Endothelial cell (in vitro differentiated cells): ENCODE measurements at regions not wholly inside any gene's neighbourhood (a gene's known extent, or its start where the extent isn't known, plus 50 kb on each side); places are given as distances from the start of the nearest gene placed in this dataset.

Source experiments
- DNase-seq: peaks from one replicate; pipeline ENCODE4 v3.0.0; 2021; ENCODE audit warnings: low spot score
- H3K27ac Mint-ChIP-seq: one replicate; pipeline ENCODE4 v1.8.0; 2021; ENCODE audit warnings: mixed read lengths, inconsistent platforms; ENCODE audit not compliant: unreplicated experiment
- H3K27me3 Mint-ChIP-seq: one replicate; pipeline ENCODE4 v1.8.0; 2021; ENCODE audit warnings: mild to moderate bottlenecking, moderate library complexity, mixed read lengths, inconsistent platforms; ENCODE audit not compliant: unreplicated experiment
- H3K36me3 Mint-ChIP-seq: one replicate; pipeline ENCODE4 v1.8.0; 2021; ENCODE audit warnings: mild to moderate bottlenecking, low read depth, mixed read lengths, inconsistent platforms; ENCODE audit not compliant: unreplicated experiment
- H3K4me1 Mint-ChIP-seq: one replicate; pipeline ENCODE4 v1.8.0; 2021; ENCODE audit warnings: mild to moderate bottlenecking, mixed read lengths, inconsistent platforms; ENCODE audit not compliant: unreplicated experiment
- H3K4me3 Mint-ChIP-seq: one replicate; pipeline ENCODE4 v1.8.0; 2021; ENCODE audit warnings: mild to moderate bottlenecking, mixed read lengths, inconsistent platforms; ENCODE audit not compliant: unreplicated experiment
- H3K9me3 Mint-ChIP-seq: one replicate; pipeline ENCODE4 v1.8.0; 2021; ENCODE audit warnings: mixed read lengths, inconsistent platforms; ENCODE audit not compliant: unreplicated experiment
- TF ChIP-seq, protein P1 (sequence below): fragments of 200-600 bp; sonication (generic); IDR thresholded peaks from one replicate; pipeline ENCODE4 v1.5.0; 2021; ENCODE audit warnings: antibody characterized with exemption; ENCODE audit not compliant: unreplicated experiment

DNA sequence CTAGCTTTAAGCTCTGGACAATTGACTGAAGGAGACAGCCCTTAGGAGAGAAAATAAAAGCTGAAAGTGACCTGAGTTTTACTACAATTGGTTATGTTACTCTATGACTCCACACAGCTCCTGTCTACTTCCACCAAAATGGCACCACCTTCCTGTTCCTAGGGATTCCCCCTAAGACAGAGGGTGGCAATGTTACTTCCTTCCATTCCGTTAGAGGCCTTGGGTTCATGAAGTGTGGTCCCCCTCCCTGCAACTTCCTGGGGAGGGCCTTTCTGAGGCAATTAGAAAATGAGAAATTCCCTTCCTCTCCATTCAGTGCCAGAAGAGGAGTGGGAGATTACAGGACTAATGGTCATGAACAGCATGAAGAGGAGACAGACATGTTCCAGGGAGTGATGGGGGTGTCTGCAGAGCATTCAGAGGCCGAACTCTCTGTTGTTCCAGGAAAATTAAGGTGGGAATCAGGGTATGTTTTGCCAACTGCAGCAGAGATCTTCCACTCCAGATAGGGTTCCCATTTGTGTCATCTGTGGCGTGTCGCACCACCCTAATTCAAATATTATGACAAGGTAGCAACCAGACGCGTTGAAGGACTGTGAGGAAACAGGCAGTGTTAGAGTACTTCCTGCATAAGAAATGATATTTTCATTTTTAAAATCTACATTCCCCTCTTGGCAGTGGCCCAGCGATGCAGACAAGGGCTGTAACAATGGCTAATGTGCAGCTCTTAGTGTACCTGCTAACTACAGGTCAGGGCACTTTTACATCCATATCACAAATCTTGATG is 53.1 kb upstream of the TRIM67 start:
- Mint-ChIP-seq H3K4me3 (no peak overlapping the region), H3K27ac (no peak overlapping the region), H3K9me3 (no peaks in the 10 kb centered on the region), H3K4me1 (peaks cover 7% of the 10 kb centered on the region), H3K27me3 (no peaks in the 10 kb centered on the region), H3K36me3 (no peaks in the 10 kb centered on the region)
- DNase-seq: no peak
- TF ChIP-seq, protein P1, sequence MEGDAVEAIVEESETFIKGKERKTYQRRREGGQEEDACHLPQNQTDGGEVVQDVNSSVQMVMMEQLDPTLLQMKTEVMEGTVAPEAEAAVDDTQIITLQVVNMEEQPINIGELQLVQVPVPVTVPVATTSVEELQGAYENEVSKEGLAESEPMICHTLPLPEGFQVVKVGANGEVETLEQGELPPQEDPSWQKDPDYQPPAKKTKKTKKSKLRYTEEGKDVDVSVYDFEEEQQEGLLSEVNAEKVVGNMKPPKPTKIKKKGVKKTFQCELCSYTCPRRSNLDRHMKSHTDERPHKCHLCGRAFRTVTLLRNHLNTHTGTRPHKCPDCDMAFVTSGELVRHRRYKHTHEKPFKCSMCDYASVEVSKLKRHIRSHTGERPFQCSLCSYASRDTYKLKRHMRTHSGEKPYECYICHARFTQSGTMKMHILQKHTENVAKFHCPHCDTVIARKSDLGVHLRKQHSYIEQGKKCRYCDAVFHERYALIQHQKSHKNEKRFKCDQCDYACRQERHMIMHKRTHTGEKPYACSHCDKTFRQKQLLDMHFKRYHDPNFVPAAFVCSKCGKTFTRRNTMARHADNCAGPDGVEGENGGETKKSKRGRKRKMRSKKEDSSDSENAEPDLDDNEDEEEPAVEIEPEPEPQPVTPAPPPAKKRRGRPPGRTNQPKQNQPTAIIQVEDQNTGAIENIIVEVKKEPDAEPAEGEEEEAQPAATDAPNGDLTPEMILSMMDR: no peak

DNA sequence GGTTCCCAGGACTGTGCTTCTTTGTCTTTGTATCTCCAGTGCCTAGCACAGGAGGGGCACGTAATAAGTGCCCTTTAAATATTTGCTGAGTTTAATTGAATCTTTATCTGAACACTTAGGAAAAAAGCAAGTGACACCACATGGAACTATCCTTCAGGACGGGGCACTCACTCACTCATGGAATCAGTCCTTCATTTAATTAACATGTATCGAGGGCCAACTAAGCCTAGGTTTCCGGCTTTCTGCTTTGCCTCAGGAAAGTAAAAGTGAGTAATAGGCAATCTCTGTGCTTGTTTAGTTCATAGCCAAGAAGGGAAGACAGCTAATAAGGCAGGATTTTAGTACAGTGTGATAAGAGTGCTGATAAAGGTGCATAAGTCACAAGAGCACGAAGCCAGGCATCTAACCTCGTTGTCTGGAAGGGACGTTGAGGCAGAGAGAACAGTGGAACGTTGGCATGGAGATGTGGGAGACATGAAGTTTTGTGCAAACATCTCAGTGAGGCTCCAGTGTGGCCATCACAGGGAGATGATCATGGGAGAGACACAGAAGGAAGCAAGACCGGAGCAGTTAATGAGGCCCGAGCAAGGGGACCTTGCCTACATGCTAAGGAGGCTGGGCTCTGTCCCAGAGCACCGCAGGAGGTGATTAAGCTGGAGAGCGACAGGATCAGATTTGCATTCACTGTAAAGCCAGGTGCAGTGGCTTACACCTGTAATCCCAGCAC is 54.1 kb upstream of the TRIM67 start:
- no peaks in the 10 kb centered on the region for H3K9me3 Mint-ChIP-seq
- H3K27ac Mint-ChIP-seq: no peak overlapping the region
- peaks cover 7% of the 10 kb centered on the region for H3K4me1 Mint-ChIP-seq
- no peaks in the 10 kb centered on the region for H3K36me3 Mint-ChIP-seq
- DNase-seq: no peak
- H3K4me3 Mint-ChIP-seq: no peak overlapping the region
- TF ChIP-seq, protein P1: no peak
- H3K27me3 Mint-ChIP-seq: no peaks in the 10 kb centered on the region

DNA sequence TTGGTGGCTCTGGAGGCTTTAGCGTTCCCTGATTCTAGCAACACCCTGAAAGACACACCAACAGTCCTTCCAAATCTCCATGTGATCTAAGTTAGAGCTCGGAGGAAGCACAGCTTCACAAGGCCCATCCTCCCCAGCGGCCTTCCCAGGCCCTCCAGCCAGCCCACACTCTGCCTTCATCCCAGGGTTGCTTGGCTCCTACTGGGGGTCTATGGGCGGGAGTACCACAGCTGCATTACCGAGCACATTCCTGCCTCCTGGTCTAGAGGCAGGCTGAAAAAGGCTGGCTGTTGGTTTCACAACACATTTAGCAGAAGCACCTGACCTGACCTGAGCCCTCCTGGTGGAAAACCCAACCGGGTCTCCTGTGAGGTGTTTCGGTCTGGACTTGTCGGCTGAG is 54.7 kb upstream of the TRIM67 start:
- TF ChIP-seq, protein P1: no peak
- peaks cover 5% of the 10 kb centered on the region for H3K9me3 Mint-ChIP-seq
- H3K4me3 Mint-ChIP-seq: no peak overlapping the region
- peaks cover 7% of the 10 kb centered on the region for H3K4me1 Mint-ChIP-seq
- no peak overlapping the region for H3K27ac Mint-ChIP-seq
- H3K36me3 Mint-ChIP-seq: no peaks in the 10 kb centered on the region
- DNase-seq: no peak
- H3K27me3 Mint-ChIP-seq: no peaks in the 10 kb centered on the region

DNA sequence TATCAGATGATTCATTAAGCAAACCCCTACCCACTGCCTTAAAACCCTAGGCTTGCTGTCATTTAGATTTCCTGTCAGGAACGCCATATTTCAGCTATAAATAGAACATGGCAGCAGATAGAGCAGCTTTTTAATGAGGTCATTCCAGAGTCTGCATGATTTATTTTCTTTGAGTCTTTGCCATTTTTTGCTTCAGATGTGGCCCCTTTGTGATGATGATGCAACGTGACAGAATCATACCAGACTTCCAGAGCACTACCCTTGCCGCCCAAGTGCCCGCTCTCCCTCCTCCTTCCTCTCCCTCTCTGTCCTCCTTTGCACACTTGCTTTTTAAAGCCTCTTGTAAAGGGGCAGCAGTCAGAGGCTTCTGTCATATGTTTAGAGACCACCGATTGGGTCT is 55.5 kb upstream of the TRIM67 start:
- H3K9me3 Mint-ChIP-seq: peaks cover 6% of the 10 kb centered on the region
- DNase-seq: no peak
- no peaks in the 10 kb centered on the region for H3K36me3 Mint-ChIP-seq
- TF ChIP-seq, protein P1: no peak
- no peak overlapping the region for H3K27ac Mint-ChIP-seq
- no peaks in the 10 kb centered on the region for H3K27me3 Mint-ChIP-seq
- H3K4me3 Mint-ChIP-seq: no peak overlapping the region
- peaks cover 7% of the 10 kb centered on the region for H3K4me1 Mint-ChIP-seq

DNA sequence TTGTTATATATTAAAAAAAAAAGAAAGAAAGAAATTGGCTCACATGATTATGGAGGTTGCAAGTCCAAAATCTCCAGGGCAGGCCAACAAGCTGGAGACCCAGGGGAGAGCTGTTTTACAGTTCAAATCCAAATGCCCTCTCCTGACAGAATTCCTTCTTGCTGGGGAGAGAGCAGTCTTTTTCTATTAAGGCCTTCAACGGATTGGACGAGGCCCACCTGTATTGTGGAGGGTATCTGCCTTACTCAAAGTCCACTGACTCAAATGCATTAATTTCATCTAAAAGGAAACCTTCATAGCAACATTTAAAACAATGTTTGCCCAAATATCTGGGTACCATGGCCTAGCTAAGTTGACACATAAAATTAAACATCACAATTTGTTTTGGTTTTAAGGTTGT is 56.9 kb upstream of the TRIM67 start:
- Mint-ChIP-seq H3K27me3 (no peaks in the 10 kb centered on the region), H3K9me3 (peaks cover 6% of the 10 kb centered on the region), H3K4me3 (no peak overlapping the region), H3K27ac (no peak overlapping the region), H3K4me1 (peaks cover 7% of the 10 kb centered on the region), H3K36me3 (no peaks in the 10 kb centered on the region)
- TF ChIP-seq, protein P1: no peak
- DNase-seq: no peak
